22Rv1 (cell line): ENCODE measurements at regions not wholly inside any gene's neighbourhood (a gene's known extent, or its start where the extent isn't known, plus 50 kb on each side); places are given as distances from the start of the nearest gene placed in this dataset.

Experiments used
- ZFX ChIP-seq: fragments of 450-650 bp; IDR thresholded peaks from 2 replicates; pipeline ENCODE4 v1.6.1; 2017; ENCODE audit warnings: antibody characterized with exemption, borderline replicate concordance
- TF ChIP-seq, protein P1 (sequence below): fragments of 450-650 bp; IDR thresholded peaks from 2 replicates; pipeline ENCODE4 v1.5.1; 2017; ENCODE audit warnings: mild to moderate bottlenecking

DNA sequence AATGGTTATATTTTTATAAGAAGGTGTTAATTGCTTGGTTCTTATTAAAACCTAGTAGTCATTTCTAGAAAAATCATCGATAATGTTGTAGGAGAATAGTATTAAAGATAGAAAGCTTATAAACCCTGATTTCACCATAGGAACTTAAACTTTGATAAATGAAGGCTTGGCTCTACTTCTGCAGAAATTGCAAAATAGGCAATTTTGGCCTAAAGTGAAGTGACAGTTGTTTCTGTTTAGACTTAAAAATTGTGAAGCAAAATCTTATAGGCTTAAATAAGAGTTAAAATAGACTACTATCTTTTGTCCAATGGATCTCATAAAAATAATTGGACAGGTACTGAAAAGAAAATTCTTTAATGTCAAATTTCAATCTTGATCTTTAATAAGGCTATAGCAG is 321.6 kb upstream of the FZD8 start:
- TF ChIP-seq, protein P1, sequence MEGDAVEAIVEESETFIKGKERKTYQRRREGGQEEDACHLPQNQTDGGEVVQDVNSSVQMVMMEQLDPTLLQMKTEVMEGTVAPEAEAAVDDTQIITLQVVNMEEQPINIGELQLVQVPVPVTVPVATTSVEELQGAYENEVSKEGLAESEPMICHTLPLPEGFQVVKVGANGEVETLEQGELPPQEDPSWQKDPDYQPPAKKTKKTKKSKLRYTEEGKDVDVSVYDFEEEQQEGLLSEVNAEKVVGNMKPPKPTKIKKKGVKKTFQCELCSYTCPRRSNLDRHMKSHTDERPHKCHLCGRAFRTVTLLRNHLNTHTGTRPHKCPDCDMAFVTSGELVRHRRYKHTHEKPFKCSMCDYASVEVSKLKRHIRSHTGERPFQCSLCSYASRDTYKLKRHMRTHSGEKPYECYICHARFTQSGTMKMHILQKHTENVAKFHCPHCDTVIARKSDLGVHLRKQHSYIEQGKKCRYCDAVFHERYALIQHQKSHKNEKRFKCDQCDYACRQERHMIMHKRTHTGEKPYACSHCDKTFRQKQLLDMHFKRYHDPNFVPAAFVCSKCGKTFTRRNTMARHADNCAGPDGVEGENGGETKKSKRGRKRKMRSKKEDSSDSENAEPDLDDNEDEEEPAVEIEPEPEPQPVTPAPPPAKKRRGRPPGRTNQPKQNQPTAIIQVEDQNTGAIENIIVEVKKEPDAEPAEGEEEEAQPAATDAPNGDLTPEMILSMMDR, result no peak
- no peak for TF ChIP-seq ZFX
